CD14-positive monocyte (primary cell): ENCODE measurements at regions not wholly inside any gene's neighbourhood (a gene's known extent, or its start where the extent isn't known, plus 50 kb on each side); places are given as distances from the start of the nearest gene placed in this dataset.

Experiments
- DNase-seq, 3 donors: peaks; one replicate each; pipeline ENCODE4 v3.0.0-alpha.2; 2011 to 2022
- H2AFZ ChIP-seq: 2 replicates; pipeline ENCODE4 v1.6.0; 2012; ENCODE audit warnings: mild to moderate bottlenecking, low read depth, low read length, inconsistent platforms; ENCODE audit not compliant: insufficient read depth, poor library complexity, severe bottlenecking
- H3K27ac ChIP-seq, 2 donors: 1 replicate in 1 of 2; 2 replicates in 1 of 2; pipeline ENCODE4 v1.5.1; 2012 to 2013; ENCODE audit warnings: low read length in 2 of 2, control low read depth in 1 of 2, inconsistent platforms in 1 of 2, low read depth in 1 of 2, mild to moderate bottlenecking in 1 of 2
- H3K27me3 ChIP-seq, 2 donors: one replicate each; pipeline versions ENCODE4 v1.6.0 to v1.6.1; 2011 to 2013; ENCODE audit warnings: low read length in 2 of 2; ENCODE audit not compliant: control insufficient read depth in 2 of 2, insufficient read depth in 2 of 2
- H3K36me3 ChIP-seq, 2 donors: replicated peaks in 1 of 2; 1 replicate in 1 of 2; 2 replicates in 1 of 2; pipeline versions ENCODE4 v1.5.1 to v1.6.1; 2012 to 2013; ENCODE audit warnings: low read length in 2 of 2, control low read depth in 1 of 2, inconsistent platforms in 1 of 2, mild to moderate bottlenecking in 1 of 2; ENCODE audit not compliant: insufficient read depth in 2 of 2, control insufficient read depth in 1 of 2
- H3K4me1 ChIP-seq, 2 donors: 1 replicate in 1 of 2; 2 replicates in 1 of 2; pipeline versions ENCODE4 v1.5.1 to v1.6.1; 2012 to 2013; ENCODE audit warnings: low read length in 2 of 2, control low read depth in 1 of 2, inconsistent platforms in 1 of 2, mild to moderate bottlenecking in 1 of 2, moderate library complexity in 1 of 2; ENCODE audit not compliant: insufficient read depth in 2 of 2, control insufficient read depth in 1 of 2
- H3K4me2 ChIP-seq: replicated peaks from 2 replicates; pipeline ENCODE3; 2012; ENCODE audit warnings: low read length, moderate library complexity, mild to moderate bottlenecking; ENCODE audit not compliant: poor library complexity, severe bottlenecking; ENCODE audit errors: extremely low read depth
- H3K4me3 ChIP-seq, 3 experiments: fragments of 200-600 bp in 1 of 3; sonication (generic) in 1 of 3; replicated peaks in 1 of 3; 1 replicate in 2 of 3; 2 replicates in 1 of 3; pipeline ENCODE4 v1.5.1; 2011 to 2013; ENCODE audit warnings: low read length in 3 of 3, mild to moderate bottlenecking in 3 of 3, control low read depth in 2 of 3, low read depth in 2 of 3, inconsistent platforms in 1 of 3, moderate library complexity in 1 of 3
- H3K79me2 ChIP-seq: 2 replicates; pipeline ENCODE4 v1.6.0; 2012; ENCODE audit warnings: mild to moderate bottlenecking, control low read depth, inconsistent platforms, low read length, moderate library complexity; ENCODE audit not compliant: insufficient read depth
- H3K9ac ChIP-seq: 2 replicates; pipeline ENCODE4 v1.6.0; 2017; ENCODE audit warnings: low read length, mild to moderate bottlenecking; ENCODE audit not compliant: insufficient read depth, poor library complexity, severe bottlenecking
- H3K9me3 ChIP-seq, 2 donors: replicated peaks in 1 of 2; 1 replicate in 1 of 2; 2 replicates in 1 of 2; pipeline versions ENCODE4 v1.5.1 to v1.6.1; 2012 to 2013; ENCODE audit warnings: low read length in 2 of 2, control low read depth in 1 of 2; ENCODE audit not compliant: control insufficient read depth in 1 of 2, insufficient read depth in 1 of 2
- H4K20me1 ChIP-seq: 2 replicates; pipeline ENCODE4 v1.6.0; 2012; ENCODE audit warnings: mild to moderate bottlenecking, low read length, control low read depth, moderate library complexity; ENCODE audit not compliant: insufficient read depth
- H3K27ac Mint-ChIP-seq, 7 donors: one replicate each; pipeline ENCODE4 v1.8.0; 2020; ENCODE audit warnings: mild to moderate bottlenecking in 7 of 7, mixed read lengths in 7 of 7, moderate library complexity in 6 of 7, inconsistent platforms in 2 of 7
- H3K27me3 Mint-ChIP-seq, 3 donors: one replicate each; pipeline ENCODE4 v1.8.0; 2021 to 2022; ENCODE audit warnings: low read depth in 3 of 3, mild to moderate bottlenecking in 3 of 3, mixed read lengths in 3 of 3, moderate library complexity in 3 of 3, inconsistent platforms in 1 of 3
- H3K36me3 Mint-ChIP-seq, 2 donors: one replicate each; pipeline ENCODE4 v1.8.0; 2020; ENCODE audit warnings: mixed read lengths in 2 of 2, inconsistent platforms in 1 of 2, mild to moderate bottlenecking in 1 of 2
- H3K4me1 Mint-ChIP-seq: one replicate; pipeline ENCODE4 v1.8.0; 2020; ENCODE audit warnings: mild to moderate bottlenecking, mixed read lengths
- H3K4me3 Mint-ChIP-seq, 2 donors: one replicate each; pipeline ENCODE4 v1.8.0; 2020; ENCODE audit warnings: mild to moderate bottlenecking in 2 of 2, mixed read lengths in 2 of 2, moderate library complexity in 1 of 2
- H3K9me3 Mint-ChIP-seq, 7 donors: one replicate each; pipeline ENCODE4 v1.8.0; 2020 to 2022; ENCODE audit warnings: mixed read lengths in 7 of 7, mild to moderate bottlenecking in 6 of 7, moderate library complexity in 6 of 7, inconsistent platforms in 2 of 7
- WGBS: methylation state at CpG from one replicate; pipeline ENCODE4 v1.1.5; 2013; ENCODE audit warnings: missing lambda C conversion rate; ENCODE audit not compliant: insufficient coverage; 5-methylcytosine and 5-hydroxymethylcytosine counted together
- intact Hi-C, 2 donors: fragments of 100-400 bp; cut with micrococcal nuclease; formaldehyde crosslinking; loops; one replicate each; pipeline versions ENCODE4 v1.15.0 to v1.15.1; 2023
- TF ChIP-seq, protein P1 (sequence below): fragments of 200-600 bp; IDR thresholded peaks from one replicate; pipeline ENCODE4 v1.8.0; 2022; ENCODE audit warnings: antibody characterized with exemption, mild to moderate bottlenecking

DNA sequence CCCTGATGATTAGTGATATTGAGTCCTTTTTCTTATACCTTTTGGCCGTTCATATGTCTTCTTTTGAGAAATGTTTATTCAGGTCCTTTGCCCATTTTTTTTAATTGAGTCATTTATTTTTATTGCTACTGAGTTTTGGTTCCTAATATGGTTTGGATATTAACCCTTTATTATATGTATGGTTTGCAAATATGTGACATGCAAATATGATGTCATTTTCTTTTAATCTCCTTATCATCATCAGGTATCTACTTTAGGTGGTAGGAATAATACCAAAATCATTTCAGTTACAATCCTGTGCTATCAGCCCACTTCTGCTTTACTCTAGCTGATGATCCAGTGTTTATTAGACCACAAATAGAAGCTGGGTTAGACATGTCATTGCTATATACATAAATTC, 102.3 kb upstream of the TRPC7 start:
- H3K27ac Mint-ChIP-seq: no peak overlapping the region
- Histone ChIP-seq H3K36me3 (no peaks in the 10 kb centered on the region), H3K9ac (no peak overlapping the region), H3K4me2 (no peak overlapping the region), H3K79me2 (no peaks in the 10 kb centered on the region), H3K9me3 (no peaks in the 10 kb centered on the region), H4K20me1 (no peaks in the 10 kb centered on the region), H3K27me3 (no peaks in the 10 kb centered on the region), H2AFZ (no peak overlapping the region), H3K4me3 (no peak overlapping the region), H3K4me1 (no peaks in the 10 kb centered on the region), H3K27ac (no peak overlapping the region)
- no CpG with 5 or more reads among the region's 1 CpG for WGBS
- intact Hi-C loops: no loop called here
- no peaks in the 10 kb centered on the region for H3K36me3 Mint-ChIP-seq
- H3K4me1 Mint-ChIP-seq: no peaks in the 10 kb centered on the region
- peaks cover under 1 to 5% (median 3%) of the 10 kb centered on the region in 7 donors for H3K9me3 Mint-ChIP-seq
- no peak for DNase-seq
- peaks cover 0 to 1% (median 0%) of the 10 kb centered on the region in 3 donors for H3K27me3 Mint-ChIP-seq
- no peak overlapping the region for H3K4me3 Mint-ChIP-seq
- TF ChIP-seq, protein P1, sequence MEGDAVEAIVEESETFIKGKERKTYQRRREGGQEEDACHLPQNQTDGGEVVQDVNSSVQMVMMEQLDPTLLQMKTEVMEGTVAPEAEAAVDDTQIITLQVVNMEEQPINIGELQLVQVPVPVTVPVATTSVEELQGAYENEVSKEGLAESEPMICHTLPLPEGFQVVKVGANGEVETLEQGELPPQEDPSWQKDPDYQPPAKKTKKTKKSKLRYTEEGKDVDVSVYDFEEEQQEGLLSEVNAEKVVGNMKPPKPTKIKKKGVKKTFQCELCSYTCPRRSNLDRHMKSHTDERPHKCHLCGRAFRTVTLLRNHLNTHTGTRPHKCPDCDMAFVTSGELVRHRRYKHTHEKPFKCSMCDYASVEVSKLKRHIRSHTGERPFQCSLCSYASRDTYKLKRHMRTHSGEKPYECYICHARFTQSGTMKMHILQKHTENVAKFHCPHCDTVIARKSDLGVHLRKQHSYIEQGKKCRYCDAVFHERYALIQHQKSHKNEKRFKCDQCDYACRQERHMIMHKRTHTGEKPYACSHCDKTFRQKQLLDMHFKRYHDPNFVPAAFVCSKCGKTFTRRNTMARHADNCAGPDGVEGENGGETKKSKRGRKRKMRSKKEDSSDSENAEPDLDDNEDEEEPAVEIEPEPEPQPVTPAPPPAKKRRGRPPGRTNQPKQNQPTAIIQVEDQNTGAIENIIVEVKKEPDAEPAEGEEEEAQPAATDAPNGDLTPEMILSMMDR: no peak

DNA sequence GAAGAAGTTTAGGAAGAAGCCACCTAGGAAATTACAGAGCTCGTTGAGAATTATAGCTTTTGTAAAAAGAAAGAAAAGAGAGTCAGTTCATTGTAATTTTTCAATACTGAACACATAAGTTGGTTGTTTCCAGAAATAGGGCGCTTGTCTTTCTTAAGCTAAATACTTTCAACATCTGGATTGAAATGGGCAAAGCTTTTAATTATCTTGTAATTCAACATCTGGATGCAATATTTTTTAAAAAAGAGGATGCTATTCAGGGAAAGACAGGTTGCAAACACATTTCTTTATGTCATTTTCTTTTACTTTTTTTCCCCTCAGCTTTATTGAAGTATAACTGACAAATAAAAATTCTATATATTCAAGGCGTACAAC, 100.7 kb upstream of the TRPC7 start:
- Histone ChIP-seq H3K36me3 (no peaks in the 10 kb centered on the region), H3K27me3 (no peaks in the 10 kb centered on the region), H3K4me2 (no peak overlapping the region), H4K20me1 (no peaks in the 10 kb centered on the region), H3K4me1 (no peaks in the 10 kb centered on the region), H3K79me2 (no peaks in the 10 kb centered on the region), H3K4me3 (no peak overlapping the region), H2AFZ (no peak overlapping the region), H3K27ac (no peak overlapping the region), H3K9ac (no peak overlapping the region), H3K9me3 (no peaks in the 10 kb centered on the region)
- intact Hi-C loops: no loop called here
- Mint-ChIP-seq H3K27me3 (peaks cover 0 to 1% (median 0%) of the 10 kb centered on the region in 3 donors), H3K4me3 (no peak overlapping the region), H3K4me1 (no peaks in the 10 kb centered on the region), H3K27ac (no peak overlapping the region), H3K9me3 (peaks cover 0 to 6% (median 3%) of the 10 kb centered on the region in 7 donors), H3K36me3 (no peaks in the 10 kb centered on the region)
- WGBS: no CpG with 5 or more reads among the region's 3 CpGs
- TF ChIP-seq, protein P1: no peak
- no peak for DNase-seq
